H1 (cell line): ENCODE measurements at regions not wholly inside any gene's neighbourhood (a gene's known extent, or its start where the extent isn't known, plus 50 kb on each side); places are given as distances from the start of the nearest gene placed in this dataset.

Experiments used
- CTCF ChIP-seq, 3 experiments: IDR thresholded peaks; 1 replicate in 2 of 3; 2 replicates in 1 of 3; pipeline versions ENCODE4 v1.5.1 to v1.6.1; 2011; ENCODE audit warnings: low read length in 3 of 3, mild to moderate bottlenecking in 3 of 3, inconsistent platforms in 2 of 3, low read depth in 1 of 3, moderate library complexity in 1 of 3; ENCODE audit not compliant: insufficient read depth in 1 of 3; ENCODE audit errors: control extremely low read depth in 1 of 3
- EP300 ChIP-seq, 2 experiments: IDR thresholded peaks; 1 replicate in 1 of 2; 2 replicates in 1 of 2; pipeline ENCODE4 v1.6.1; 2011 to 2012; ENCODE audit warnings: low read depth in 2 of 2, low read length in 2 of 2, mild to moderate bottlenecking in 2 of 2, borderline replicate concordance in 1 of 2, inconsistent platforms in 1 of 2, moderate library complexity in 1 of 2
- RXRA ChIP-seq: IDR thresholded peaks from 2 replicates; pipeline ENCODE4 v1.6.1; 2011; ENCODE audit warnings: low read depth, mild to moderate bottlenecking, low read length, moderate library complexity; ENCODE audit not compliant: insufficient read depth
- TEAD4 ChIP-seq: IDR thresholded peaks from 2 replicates; pipeline ENCODE4 v1.6.1; 2012; ENCODE audit warnings: low read depth, low read length, inconsistent platforms, mixed read lengths

GRCh38 chr2:121078899-121079298 is 206.1 kb downstream of the TFCP2L1 start (continued):
- TF ChIP-seq RXRA, result no peak
- no peak for TF ChIP-seq EP300 (IDR thresholded peaks at IDR 0.05; ENCODE audit: borderline replicate concordance in 1 of 2, low read depth in 2 of 2, low read length in 2 of 2)
- no peak for TF ChIP-seq CTCF (IDR thresholded peaks at IDR 0.05; ENCODE audit: control extremely low read depth in 1 of 3, insufficient read depth in 1 of 3, low read depth in 1 of 3, low read length in 3 of 3)
- TF ChIP-seq TEAD4, result no peak
